ENCODE measurements at regions not wholly inside any gene's neighbourhood (a gene's known extent, or its start where the extent isn't known, plus 50 kb on each side); places are given as distances from the start of the nearest gene placed in this dataset.

DNA sequence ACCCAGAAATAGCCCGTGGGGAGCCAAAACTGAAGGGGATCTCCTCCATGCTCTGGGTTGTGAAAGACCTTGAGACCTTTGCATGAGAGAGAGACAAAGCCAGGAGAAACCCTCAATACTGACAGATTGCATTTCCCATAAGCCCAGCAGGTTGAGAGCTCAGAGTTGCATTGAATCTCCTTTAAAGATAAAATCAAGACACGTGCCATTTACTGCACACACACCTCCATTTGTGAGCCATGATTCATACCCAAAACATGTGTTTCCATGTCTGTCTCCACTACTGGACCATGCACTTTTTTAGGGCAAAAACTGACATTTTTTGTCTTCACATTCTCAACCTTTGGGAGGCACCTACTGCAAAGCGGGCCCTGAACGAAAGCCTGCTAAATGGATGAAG, 144.0 kb upstream of the NRIP1 start:
- TF ChIP-seq, protein P1, sequence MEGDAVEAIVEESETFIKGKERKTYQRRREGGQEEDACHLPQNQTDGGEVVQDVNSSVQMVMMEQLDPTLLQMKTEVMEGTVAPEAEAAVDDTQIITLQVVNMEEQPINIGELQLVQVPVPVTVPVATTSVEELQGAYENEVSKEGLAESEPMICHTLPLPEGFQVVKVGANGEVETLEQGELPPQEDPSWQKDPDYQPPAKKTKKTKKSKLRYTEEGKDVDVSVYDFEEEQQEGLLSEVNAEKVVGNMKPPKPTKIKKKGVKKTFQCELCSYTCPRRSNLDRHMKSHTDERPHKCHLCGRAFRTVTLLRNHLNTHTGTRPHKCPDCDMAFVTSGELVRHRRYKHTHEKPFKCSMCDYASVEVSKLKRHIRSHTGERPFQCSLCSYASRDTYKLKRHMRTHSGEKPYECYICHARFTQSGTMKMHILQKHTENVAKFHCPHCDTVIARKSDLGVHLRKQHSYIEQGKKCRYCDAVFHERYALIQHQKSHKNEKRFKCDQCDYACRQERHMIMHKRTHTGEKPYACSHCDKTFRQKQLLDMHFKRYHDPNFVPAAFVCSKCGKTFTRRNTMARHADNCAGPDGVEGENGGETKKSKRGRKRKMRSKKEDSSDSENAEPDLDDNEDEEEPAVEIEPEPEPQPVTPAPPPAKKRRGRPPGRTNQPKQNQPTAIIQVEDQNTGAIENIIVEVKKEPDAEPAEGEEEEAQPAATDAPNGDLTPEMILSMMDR (IDR thresholded peaks at IDR 0.05), result no peak
- no peak for TF ChIP-seq POLR2AphosphoS5 (IDR thresholded peaks at IDR 0.05)
- TF ChIP-seq POLR2A (IDR thresholded peaks at IDR 0.05), result no peak

Measured in breast epithelium (tissue), 3 donors.